Right atrium auricular region (tissue), 2 donors: ENCODE measurements at regions not wholly inside any gene's neighbourhood (a gene's known extent, or its start where the extent isn't known, plus 50 kb on each side); places are given as distances from the start of the nearest gene placed in this dataset.

Experiments used
- DNase-seq: peaks from one replicate; pipeline ENCODE4 v3.0.0-alpha.2; 2019; ENCODE audit warnings: low spot score
- H3K27ac ChIP-seq, 2 donors: fragments of 200-600 bp; sonication (generic); 1 replicate in 1 of 2; 2 replicates in 1 of 2; pipeline ENCODE4 v1.5.1; 2016 to 2019
- H3K27me3 ChIP-seq, 2 donors: fragments of 200-600 bp; sonication (generic); one replicate each; pipeline versions ENCODE4 v1.5.1 to v1.6.0; 2017 to 2019
- H3K36me3 ChIP-seq: fragments of 200-600 bp; sonication (generic); one replicate; pipeline ENCODE4 v1.5.1; 2016
- H3K4me1 ChIP-seq, 2 donors: fragments of 200-600 bp; sonication (generic); one replicate each; pipeline versions ENCODE4 v1.5.1 to v1.6.0; 2017 to 2019
- H3K4me3 ChIP-seq, 2 donors: fragments of 200-600 bp; sonication (generic); 1 replicate in 1 of 2; 2 replicates in 1 of 2; pipeline ENCODE4 v1.5.1; 2017 to 2019; ENCODE audit warnings: mild to moderate bottlenecking in 1 of 2, moderate library complexity in 1 of 2
- H3K9me3 ChIP-seq, 2 donors: fragments of 200-600 bp; sonication (generic); one replicate each; pipeline ENCODE4 v1.5.1; 2019
- TF ChIP-seq, protein P1 (sequence below), 2 donors: fragments of 200-600 bp; sonication (generic); IDR thresholded peaks; one replicate each; pipeline ENCODE4 v1.5.1; 2019; ENCODE audit warnings: antibody characterized with exemption in 2 of 2

DNA sequence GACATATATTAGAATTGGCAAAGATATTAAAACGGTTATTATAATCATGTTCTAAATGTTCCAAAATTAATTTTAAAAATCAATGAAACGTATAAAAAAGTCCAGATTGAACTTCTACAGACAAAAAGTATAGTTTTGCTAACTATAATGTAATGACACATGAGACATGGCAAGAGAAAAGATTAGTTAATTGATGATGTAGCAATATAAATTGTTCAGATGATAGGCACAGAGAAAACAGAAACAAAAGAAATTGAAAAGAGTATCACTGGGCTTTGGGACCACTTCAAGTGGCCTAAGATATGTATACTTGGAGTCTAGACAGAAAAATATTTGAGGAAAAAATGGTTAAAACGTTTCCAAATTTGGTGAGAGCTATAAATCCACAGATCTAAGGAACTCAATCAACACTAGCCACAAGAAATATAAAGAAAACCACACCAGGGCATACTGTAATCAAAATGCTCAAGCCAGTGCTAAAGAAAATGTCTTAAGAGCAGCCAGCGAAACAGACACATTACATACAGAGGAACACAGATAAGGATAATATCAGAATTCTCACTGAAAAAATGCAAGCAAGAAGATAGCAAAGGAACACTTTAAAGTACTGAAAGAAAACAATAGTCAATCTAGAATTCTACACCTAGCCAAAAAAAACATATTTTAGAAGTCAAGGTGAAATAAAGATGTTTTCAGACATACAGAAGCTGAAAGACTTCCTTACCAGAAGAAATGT lies 172.6 kb upstream of the FOXQ1 start:
- peaks cover 0 to 14% of the 10 kb centered on the region in 2 donors for H3K4me1 ChIP-seq
- DNase-seq, result no peak
- TF ChIP-seq, protein P1, sequence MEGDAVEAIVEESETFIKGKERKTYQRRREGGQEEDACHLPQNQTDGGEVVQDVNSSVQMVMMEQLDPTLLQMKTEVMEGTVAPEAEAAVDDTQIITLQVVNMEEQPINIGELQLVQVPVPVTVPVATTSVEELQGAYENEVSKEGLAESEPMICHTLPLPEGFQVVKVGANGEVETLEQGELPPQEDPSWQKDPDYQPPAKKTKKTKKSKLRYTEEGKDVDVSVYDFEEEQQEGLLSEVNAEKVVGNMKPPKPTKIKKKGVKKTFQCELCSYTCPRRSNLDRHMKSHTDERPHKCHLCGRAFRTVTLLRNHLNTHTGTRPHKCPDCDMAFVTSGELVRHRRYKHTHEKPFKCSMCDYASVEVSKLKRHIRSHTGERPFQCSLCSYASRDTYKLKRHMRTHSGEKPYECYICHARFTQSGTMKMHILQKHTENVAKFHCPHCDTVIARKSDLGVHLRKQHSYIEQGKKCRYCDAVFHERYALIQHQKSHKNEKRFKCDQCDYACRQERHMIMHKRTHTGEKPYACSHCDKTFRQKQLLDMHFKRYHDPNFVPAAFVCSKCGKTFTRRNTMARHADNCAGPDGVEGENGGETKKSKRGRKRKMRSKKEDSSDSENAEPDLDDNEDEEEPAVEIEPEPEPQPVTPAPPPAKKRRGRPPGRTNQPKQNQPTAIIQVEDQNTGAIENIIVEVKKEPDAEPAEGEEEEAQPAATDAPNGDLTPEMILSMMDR (IDR thresholded peaks at IDR 0.05), result no peak
- no peaks in the 10 kb centered on the region for H3K36me3 ChIP-seq
- H3K27ac ChIP-seq, result no peak overlapping the region
- no peak overlapping the region for H3K4me3 ChIP-seq
- H3K27me3 ChIP-seq, result no peaks in the 10 kb centered on the region
- peaks cover 0 to 13% of the 10 kb centered on the region in 2 donors for H3K9me3 ChIP-seq

DNA sequence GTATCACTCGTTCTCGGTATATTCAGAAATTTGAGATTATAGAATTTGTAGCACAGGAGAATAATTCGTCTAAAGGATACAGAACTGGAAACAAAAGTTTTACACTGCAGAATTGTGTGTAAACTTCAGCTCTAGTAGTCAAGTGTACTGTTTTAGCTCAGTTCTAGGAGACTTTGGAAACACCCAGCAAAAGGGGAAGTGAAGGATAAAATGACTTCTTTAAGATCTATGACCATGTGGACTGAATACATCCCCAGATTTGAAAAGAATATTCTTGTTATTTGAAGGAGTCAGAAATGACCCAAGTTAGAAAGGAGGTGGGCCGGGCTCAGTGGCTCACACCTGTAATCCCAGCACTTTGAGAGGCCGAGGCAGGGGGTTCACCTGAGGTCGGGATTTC lies 174.0 kb upstream of the FOXQ1 start:
- no peak overlapping the region for H3K4me3 ChIP-seq

DNA sequence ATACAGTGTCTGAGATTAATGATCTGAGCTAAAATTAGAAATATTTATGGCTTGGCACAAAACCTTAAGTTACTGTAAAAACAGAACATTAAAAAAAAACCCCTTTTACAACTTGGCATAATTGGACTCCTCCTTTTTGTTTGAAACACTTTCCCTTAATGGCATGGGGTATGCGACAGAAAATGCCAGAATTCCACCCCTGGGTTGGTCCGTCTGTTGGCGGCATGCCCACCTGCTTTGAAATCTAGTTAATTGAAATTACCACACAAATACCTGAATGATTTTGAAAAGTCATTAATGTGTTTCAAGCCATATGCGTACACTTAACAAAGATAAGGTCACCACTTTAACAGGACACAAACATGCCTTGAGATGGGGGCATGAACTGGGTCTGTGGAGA lies 175.1 kb upstream of the FOXQ1 start:
- H3K4me3 ChIP-seq, result no peak overlapping the region

More for the DNA sequence above, 174.0 kb upstream of the FOXQ1 start:
- H3K9me3 ChIP-seq, result peaks cover 0 to 13% of the 10 kb centered on the region in 2 donors
- DNase-seq, result no peak
- H3K4me1 ChIP-seq, result peaks cover 0 to 14% of the 10 kb centered on the region in 2 donors
- H3K27me3 ChIP-seq, result no peaks in the 10 kb centered on the region
- TF ChIP-seq, protein P1 (IDR thresholded peaks at IDR 0.05), result no peak
- no peaks in the 10 kb centered on the region for H3K36me3 ChIP-seq
- H3K27ac ChIP-seq, result no peak overlapping the region

DNA sequence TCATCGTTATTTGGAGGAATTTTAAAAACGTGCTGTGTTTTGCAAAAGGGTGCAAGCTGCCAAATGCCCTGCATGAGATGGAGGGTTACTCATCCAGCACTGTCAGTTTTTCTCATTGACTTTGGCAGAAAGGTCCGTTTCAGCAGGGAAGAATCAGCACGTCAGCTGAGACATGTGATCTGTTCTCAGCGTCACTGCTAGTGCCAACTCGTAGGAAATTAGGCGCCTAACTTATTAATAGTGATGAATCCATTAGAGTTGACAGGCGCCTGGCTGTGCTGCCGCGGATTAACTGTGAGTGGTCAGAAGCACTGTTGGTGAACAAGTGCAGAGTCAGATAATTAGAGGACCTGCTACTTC lies 175.5 kb upstream of the FOXQ1 start:
- no peak overlapping the region for H3K4me3 ChIP-seq
- TF ChIP-seq, protein P1 (IDR thresholded peaks at IDR 0.05), result no peak
- peaks cover 0 to 14% of the 10 kb centered on the region in 2 donors for H3K4me1 ChIP-seq
- DNase-seq, result no peak
- no peaks in the 10 kb centered on the region for H3K27me3 ChIP-seq
- peaks cover 0 to 13% of the 10 kb centered on the region in 2 donors for H3K9me3 ChIP-seq
- H3K36me3 ChIP-seq, result no peaks in the 10 kb centered on the region
- H3K27ac ChIP-seq, result peak overlapping the region in 1 of 2 donors; percentile 40

More for the DNA sequence above, 175.1 kb upstream of the FOXQ1 start:
- TF ChIP-seq, protein P1 (IDR thresholded peaks at IDR 0.05), result no peak
- Histone ChIP-seq H3K27me3 (no peaks in the 10 kb centered on the region), H3K9me3 (peaks cover 0 to 13% of the 10 kb centered on the region in 2 donors), H3K36me3 (no peaks in the 10 kb centered on the region), H3K27ac (no peak overlapping the region), H3K4me1 (peaks cover 0 to 14% of the 10 kb centered on the region in 2 donors)
- no peak for DNase-seq

DNA sequence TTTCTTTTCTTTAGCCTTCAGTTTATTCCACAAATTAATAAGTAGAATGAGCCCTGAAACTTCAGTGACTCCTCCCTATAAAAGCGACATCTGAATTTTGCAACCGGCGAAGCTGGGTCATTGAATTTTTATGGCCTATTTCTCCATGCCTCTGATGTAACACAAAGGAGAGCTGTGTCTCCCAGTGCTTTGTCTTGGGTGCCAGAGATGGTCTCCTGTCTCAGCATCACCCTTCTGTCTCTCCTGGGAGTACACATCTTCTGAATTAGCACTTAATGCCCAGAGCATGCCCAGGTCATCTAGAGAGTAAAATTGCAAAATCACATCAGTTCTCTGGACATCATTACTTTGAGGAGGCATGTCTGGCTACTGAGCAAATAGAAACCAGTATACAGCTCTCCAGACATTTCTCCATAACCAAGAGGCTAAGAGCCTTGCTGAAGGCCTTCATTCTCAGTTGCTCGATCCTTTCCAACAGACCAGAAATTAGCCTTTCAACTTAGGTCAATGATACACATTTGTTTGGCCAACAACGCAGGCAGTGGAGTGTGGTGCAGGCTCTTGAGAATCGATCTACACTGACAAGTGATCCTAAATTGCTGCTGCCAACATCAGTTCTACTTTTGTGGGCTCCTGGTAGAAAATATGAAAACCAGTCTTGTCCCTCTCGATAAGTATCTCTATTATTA lies 176.0 kb upstream of the FOXQ1 start:
- no peaks in the 10 kb centered on the region for H3K27me3 ChIP-seq
- peak overlapping the region in 1 of 2 donors; percentile 40 for H3K27ac ChIP-seq
- DNase-seq, result no peak
- no peak overlapping the region for H3K4me3 ChIP-seq
- no peaks in the 10 kb centered on the region for H3K36me3 ChIP-seq
- H3K4me1 ChIP-seq, result peaks cover 0 to 14% of the 10 kb centered on the region in 2 donors
- TF ChIP-seq, protein P1 (IDR thresholded peaks at IDR 0.05), result no peak
- peaks cover 0 to 13% of the 10 kb centered on the region in 2 donors for H3K9me3 ChIP-seq
